UCSD-AML1 (cell line): ENCODE measurements at regions not wholly inside any gene's neighbourhood (a gene's known extent, or its start where the extent isn't known, plus 50 kb on each side); places are given as distances from the start of the nearest gene placed in this dataset.
"Not testable (repeated sequence)": the region's sequence is repeated elsewhere in the genome, so short reads cannot be mapped to it uniquely, and the experiment has no call there.

Experiments used
- DNase-seq: peaks from one replicate; lab custom pipeline; 2025; ENCODE audit not compliant: unreplicated experiment; lab: John Stamatoyannopoulos, UW

DNA sequence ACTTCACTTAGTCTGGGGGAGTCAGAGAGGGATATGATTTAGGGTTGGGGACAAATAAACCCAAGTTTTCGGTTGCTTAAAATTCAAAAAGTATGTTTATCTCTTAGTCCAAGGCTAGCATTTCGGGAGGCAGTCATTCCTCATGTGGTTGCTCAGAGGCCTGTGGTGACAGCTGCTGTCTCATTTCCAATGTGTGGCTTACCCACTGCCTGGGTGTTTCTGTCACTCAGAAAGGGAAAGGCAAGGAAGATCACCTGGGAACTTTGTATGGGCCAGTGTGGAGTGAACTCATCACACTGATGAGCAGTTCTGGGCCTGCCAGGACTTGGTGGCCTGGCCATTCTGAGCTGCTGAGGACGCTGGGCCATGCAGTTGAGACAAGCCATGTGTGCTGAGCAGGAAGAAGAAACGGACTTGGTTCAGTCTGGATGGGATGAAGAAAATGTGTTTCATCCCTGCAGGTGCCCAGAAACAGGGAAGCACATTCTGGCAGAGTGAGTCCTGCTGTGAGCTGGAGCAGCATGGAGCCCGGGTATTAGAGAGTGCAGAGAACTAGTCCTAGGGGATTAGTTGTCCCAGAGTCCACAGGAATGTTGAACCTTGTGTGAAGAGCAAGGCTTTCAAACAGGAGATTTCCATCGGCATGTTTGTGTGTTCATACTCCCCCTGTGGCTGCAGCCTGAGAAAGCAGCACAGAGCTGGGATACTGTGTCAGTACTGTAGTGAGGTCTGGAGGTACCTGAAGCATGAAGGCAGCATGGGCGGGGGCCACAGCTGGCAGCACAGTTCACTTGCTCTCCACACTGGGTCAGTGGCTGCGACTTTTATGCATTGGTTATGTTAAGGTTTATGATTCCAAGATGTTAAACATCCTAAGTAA is 211.1 kb upstream of the IGFBP3 start:
- DNase-seq: no peak

DNA sequence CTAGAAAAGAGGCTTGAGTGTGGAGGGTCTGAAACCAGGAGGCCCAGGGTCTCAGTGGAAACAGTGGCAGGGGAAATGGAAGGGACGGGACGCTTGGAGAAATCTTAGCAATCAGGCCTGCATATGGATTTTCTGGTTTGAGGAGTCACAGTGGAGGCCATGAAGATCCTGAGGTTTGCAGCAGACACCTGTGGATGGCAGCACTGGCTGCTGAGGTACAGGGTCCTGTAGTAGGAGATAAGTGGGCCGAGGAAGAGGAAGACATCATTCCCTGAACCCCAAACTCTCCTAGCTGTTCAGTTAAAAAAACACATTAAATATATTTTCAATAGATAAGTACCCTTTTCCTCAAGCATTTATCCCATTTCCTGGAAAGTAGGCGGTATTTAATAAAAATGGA is 208.8 kb upstream of the IGFBP3 start:
- DNase-seq: no peak

DNA sequence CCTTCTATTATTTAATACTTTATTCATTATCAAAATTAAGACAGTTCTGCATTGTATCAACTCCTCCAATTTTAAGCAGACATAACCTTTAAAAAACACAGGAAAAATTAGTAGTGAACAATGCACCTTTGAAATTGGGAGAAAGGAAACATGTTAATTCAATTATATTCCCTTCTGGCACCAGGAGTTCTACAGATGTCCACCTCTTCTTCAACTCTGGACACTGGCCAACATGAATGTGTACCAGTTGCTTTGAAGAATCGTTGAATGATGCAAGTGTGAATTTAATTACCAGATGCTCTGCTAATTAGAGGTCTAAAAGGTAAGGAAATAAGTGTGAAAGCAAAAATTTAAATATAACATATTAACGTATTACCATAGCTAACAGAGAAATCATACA is 206.7 kb upstream of the IGFBP3 start:
- no peak for DNase-seq

DNA sequence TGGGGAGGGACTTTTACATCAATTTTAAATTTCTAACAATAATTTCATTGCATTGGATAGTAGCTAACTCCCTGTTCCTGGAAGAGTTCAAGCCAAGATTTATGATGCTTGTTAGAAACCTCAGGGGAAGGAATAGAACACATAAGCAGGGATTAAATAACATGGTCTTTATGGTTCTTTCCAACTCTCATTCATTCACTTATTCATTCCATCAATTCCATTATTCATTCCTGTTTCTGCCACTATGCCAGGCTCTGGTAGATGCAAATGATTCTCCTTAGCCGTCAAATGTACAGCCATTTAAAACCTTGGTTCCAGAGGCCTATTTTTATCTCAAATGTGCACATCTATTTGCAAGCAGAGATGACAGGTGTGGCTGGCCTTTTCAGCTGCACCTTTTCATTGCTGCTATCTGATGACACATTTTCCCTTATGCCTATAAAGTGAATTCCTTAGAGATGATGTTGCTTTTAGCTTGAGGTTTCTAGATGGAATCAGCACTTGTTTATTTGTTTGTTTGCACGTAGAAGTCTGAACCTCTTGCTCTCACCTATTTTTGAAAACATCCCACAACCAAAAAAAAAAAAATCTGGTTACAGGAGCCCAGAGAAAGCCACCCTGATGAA is 205.7 kb upstream of the IGFBP3 start:
- no peak for DNase-seq

DNA sequence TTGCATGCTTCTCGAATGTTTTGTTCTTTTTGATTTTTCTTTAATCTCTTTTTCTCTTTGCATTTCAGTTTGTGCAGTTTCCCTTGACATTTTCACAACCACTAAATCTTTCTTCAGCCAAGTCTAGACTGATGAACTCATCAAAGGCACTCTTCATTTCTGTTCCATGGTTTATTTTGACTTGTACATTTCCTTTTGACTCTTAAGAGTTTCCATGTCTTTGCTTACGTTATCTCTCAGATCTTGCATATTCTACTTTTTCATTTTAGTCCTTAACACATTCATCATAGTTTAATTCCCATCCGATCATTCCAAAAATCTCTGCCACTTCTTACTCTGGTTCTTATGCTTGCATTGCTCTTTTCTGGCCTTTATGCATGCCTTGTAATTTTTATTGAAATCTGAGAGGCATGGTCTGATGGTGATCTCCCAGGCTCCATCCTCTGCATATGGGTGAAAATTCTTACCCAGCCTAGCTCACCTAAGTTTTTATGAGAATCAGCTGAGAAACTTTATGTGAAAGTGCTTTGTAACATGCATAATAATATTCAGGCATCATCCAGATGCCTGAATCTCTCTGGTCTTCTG is 202.8 kb upstream of the IGFBP3 start:
- no peak for DNase-seq

DNA sequence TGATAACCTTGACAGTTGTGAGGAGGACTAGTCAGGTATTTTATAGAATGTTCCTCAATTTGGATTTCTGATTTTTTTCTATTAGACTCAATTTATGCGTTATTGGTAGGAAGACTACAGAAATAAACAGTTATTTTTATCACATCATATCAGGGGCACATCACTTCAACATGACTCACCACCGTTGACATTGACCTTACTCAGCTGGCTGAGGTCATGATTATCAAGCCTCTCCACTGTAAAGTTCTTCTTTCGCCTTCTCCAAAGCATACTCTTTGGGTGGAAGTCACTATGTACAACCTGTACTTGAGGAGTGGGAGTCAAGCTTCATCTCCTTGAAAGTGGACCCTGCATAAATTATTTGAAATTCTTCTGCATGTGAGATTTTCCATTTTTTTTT is 194.3 kb upstream of the IGFBP3 start:
- DNase-seq: no peak

DNA sequence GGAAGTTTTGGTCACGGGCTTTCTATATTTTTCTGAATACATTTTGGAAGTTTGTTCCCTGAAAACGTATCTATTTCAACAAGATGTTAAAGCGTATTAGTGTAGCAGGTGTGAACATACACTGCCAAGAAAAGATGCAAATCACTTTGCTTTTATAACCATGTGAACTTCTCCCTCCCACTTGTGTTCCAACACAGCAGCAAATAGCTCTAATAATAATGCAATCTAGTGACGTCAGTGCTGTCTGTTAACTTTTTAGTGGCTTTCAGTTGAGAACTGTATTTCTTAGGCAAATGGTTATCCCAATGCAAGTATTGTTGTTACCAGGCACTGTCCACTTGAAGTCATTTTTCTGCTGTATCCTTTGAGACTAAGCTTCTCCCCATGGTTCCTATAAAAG is 188.4 kb upstream of the IGFBP3 start:
- no peak for DNase-seq

DNA sequence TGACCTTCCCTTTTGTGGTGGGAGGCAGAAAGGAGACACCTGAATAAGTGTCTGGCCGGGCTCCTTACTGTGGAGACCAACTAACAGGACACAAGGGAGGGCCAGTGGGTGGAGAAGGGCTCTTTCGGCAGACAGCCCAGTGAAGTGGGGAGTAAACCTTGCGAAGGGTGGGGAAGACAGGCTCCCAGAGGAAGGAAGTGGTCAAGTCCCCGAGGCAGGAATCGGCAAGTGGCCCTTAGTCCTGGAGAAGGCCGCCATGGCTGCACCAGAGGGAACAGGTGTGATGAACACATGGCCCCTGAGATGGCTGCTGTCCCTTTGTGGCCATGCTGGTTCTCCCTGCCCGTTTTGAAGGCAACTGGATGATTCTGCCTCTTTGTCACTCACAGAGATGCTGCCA is 187.2 kb upstream of the IGFBP3 start:
- DNase-seq: no peak

DNA sequence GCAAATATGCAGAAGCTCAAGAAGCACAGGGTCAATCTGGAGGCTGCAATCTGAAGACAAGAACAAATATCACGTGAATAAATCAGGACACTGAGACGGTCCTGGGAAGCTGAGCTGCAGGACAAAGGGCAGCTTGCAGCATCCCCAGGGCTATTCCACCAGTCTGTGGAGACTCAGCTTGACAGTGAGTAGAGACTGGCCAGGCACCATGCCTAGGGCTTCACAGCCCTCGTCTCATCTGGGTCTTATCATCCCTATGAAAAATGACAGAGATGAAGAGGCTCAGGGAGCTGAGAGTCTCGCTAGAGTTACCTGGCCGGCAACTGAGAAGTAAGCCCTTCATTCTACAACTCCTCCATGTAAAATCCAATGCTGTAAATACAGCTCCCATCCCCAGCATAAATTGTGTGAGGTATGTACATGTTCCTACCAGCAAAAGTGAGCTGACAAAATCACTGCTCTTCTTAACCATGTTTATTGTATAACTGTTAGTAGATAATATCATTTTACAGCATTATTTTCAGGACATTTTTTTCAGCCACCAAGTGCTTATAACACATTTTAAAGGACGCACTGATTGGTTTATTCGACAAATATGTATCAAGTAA is 186.6 kb upstream of the IGFBP3 start:
- DNase-seq: no peak

DNA sequence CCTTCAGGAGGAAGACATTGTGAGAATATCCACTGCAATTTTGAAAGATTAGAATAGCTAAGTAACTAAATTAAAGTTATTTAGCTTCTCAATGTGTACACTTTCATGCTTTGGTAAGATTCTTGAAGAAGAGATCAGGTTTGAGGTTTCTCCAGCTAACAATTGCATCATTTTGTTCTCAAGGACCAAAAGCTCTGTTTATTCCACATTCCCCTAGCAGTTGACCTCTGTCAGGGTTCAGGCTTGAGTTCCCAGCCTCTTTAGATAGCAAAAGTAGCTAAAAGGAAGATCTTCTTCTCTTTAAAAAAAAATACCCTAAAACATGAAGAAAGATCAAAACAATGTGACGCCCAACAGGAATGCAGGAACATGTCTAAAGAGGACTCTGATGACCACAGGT is 179.4 kb upstream of the IGFBP3 start:
- no peak for DNase-seq

DNA sequence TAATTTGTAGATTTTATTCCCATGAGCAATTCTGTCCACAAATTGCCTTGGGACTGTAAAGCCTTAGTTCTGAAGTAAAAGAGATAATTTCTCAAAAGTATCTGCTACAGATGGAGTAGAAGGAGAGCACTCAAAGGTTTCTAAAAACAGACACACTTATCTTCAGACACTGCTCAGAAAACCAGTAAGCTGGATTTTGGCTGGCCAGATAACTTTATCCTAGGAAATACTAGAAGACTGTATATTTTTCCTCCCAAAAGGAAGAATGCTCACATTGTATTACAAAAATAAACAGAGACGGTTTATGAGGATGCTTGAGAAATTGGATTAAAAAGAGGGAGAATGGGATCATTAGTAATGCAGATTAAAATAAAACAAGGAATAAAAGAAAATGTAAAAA is 178.0 kb upstream of the IGFBP3 start:
- no peak for DNase-seq

DNA sequence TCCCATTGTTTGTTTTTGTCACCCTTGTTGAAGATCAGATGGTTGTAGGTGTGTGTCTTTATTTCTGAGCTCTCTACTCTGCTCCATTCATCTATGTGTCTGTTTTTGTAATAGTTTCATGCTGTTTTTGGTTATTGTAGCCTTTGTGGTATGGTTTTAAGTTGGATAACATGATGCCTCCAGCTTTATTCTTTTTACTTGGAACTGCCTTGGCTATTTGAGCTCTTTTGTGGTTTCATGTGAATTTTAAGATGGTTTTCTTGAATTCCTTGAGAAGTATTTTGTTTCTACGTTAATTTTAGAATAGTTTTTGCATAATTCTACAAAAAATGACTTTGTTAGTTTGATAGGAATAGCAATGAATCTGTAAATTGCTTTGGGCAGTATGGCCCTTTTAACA is 170.0 kb upstream of the IGFBP3 start:
- no peak for DNase-seq

DNA sequence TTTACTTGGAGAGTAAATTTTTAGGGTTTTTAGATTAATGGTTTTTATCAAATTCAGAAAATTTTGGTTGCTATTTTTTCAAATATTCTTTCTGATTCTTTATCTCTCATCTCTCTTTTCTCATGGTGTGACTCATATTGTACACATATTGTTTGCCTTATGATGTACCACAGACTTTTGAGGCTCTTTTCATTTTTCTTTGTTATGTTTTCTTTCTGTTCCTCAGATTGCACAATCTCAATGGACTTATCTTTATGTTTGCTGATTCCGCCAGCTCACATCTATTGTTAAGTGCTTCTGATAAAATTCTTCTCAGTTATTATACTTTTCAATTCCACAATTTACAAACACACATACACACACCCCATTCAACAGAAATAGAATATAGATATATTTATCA is 168.2 kb upstream of the IGFBP3 start:
- DNase-seq: no peak

DNA sequence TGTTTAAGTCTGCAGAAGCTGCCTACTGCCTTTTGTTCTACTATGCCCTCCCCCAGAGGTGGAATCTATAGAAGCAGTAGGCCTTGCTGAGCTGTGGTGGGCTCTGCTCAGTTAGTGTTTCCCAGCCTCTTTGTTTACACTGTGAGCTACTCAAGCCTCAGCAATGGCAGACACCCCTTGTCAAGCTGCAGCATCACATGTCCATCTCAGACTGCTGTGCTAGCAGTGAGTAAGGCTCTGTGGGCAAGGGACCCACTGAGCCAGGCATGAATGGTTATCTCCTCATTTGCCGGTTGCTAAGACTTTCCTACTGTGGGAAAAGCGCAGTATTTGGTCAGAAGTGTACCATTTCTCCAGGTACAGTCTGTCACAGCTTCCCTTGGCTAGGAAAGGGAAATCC is 167.4 kb upstream of the IGFBP3 start:
- DNase-seq: not testable (repeated sequence)

DNA sequence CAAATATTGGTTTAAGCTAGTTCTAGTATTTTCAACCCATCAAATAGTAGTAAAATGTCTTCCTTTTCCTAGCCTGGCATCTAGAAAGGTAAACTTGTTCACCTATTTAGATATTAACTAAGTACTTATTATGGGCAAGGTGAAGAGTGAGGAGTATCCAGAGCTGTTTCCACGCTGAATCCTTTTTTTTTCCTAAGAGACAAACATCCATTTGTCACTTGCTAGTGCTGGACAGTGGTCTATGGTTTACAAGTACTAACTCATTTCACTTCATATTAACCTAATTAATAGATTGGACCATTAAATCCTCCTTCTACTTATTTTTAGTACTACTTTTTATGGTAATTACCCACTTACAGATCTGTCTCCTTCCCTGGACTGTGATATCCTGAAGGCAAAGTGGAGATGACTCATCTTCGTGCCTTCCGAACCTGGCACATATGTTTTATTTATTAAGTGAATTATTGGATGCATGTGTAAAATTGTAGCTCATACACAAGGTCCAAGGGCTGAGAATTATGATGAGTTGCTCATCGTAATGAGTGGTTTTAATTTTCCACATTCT is 159.6 kb upstream of the IGFBP3 start:
- DNase-seq: no peak

DNA sequence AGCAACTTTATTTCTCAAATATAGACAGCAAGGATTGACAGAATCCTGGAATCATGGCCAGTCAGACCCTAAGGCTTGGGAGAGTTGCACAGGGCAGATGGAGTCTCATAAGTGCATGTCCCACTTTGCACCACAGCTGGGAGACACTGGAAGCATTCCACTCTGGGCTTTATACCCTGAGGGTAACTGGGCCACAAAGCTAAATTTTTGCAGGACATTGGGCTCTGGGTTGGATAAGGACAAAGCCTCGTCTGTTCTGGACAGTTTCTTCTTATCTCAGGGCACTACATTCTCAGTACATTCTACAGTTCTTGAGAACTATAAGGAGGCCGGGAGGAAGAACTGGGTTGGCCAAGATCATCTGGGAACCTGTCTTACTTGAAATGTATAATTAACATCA is 158.3 kb upstream of the IGFBP3 start:
- no peak for DNase-seq

DNA sequence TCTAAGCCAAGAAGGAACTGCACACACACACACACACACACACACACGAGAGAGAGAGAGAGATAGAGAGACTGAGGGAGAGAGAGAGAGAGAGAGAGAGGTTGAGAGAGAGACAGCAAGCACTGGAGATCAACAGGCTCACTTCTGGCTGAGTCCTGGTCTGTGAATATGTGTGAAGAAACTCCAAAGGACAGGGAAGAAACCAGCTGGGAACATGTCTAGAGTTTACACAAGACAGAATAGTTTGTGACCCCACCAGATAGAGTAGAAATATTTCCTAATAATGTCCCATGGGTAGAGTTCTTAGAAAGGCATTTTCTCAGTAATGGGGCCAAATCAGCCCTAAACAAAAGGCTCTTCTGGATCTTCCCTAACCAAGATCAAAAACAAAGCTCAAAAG is 155.5 kb upstream of the IGFBP3 start:
- no peak for DNase-seq

DNA sequence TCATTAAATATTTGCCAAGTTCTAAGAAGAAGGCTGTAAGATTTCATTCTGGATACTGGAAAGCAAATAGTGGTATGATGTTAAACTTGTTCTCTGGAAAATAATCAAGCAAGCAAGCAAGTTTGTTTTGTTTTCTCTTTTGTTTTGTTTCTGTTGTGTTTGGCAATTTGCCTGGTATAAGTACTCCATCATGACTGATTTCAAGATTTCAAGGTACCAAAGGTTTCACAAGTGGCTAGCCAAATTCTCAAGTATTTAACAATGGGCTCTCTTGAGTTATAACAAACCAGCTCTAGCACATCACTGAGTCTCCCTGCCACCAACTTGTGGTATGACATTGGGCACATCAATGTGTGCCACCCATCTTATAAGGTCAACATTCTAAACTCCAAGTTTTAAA is 151.7 kb upstream of the IGFBP3 start:
- no peak for DNase-seq

DNA sequence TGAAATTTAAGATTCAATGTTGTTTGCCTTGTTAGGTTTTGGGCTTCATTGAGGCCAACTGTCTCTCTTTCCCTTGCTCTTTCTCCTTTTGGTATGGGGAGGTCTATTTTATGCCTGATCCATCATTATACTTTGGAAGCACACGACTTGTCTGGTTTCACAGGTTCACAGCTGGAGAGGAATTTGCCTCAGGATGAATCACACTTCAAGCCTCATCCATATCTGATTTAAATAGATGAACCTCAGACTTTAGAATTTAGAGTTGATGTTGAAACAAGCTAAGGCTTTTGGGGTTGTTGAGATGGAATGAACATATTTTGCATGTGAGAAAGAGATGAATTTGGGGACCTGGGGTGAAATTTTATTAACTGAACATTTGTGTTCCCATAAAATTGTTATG is 150.5 kb upstream of the IGFBP3 start:
- DNase-seq: no peak

DNA sequence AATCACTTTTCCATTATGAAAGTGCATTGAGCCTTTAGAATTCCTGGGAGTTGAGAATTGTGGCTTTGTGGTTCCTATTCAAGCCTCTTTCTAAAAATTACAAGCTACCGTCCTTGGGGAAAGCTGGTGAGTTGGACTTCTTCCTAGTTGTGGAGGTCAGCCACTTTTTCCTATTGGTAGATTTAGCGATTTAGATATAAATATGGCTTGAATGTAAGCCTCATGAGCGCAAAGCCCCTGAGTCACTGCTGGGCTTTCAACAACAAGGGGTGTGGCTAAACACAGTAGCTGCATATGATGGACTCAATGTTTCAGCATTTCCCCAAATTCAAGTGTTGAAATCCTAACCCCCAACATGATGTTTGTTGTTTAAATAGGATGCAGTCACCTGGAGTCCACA is 150.0 kb upstream of the IGFBP3 start:
- no peak for DNase-seq

DNA sequence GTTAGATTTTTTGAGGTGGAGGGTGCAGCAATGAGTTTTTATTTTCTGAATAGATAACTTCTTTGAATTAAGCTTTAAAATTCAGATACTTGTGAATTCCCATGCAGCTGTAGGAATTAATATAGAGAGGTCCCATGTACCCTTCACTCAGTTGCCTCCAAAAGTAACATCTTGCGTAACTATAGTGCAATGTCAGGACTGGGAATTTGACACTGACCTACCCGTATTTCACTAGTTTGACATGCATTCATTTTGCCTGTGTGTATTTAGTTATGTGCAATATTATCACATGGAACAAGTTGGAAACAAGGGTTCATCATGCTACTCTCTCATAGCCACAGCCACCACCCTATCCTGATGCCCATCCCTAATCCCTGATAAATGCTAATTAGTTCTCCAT is 147.1 kb upstream of the IGFBP3 start:
- DNase-seq: no peak
